GM19455 (cell line): ENCODE measurements at regions not wholly inside any gene's neighbourhood (a gene's known extent, or its start where the extent isn't known, plus 50 kb on each side); places are given as distances from the start of the nearest gene placed in this dataset.

Experiments
- ATAC-seq: cut with Tn5 transposase; IDR thresholded peaks from one replicate; pipeline ENCODE4 v1.9.1; 2021; ENCODE audit not compliant: unreplicated experiment

DNA sequence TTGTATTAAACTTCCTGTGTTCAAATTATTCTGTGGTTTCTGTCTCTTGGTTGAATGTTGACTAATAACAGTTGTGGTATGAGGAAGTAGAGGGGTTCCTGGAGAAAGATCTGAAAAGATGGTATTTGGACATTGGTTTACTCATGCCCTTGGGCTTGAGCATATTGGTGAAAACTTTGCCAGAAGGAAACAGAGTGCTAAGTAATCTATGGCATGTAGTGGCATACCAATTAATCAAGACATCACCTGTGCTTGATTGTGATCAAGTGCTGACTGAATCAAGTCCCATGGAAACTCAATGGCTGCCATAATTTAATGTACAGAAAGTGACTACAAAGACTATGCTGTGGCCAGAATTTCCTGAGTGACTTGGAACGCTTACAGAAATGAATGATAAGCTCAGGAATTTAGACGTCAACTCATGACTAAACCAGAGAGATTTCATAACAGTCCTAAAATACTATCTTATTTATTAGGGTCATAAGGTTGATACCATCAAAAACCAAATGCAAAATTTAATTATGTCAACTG is 2062.9 kb downstream of the ARAP2 start:
- no peak for ATAC-seq

DNA sequence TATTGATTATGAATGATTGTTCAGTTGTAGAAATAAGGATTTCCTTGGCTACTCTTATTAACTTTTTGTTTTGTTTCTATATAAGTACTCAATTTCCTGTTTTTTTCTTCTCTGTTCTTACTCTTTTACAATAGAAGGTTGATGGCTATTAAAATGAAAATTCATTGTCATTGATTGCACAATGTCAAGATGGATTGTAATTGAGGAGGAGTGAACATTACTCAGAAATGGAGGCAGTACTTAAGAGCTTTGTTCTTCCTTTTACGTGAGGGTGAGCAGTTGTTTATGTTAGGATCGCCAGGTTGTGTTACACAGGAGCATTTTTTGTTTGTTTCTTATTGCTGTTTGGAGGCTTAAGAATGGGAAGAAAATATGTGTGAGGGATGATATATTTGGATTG is 2062.4 kb downstream of the ARAP2 start:
- no peak for ATAC-seq

DNA sequence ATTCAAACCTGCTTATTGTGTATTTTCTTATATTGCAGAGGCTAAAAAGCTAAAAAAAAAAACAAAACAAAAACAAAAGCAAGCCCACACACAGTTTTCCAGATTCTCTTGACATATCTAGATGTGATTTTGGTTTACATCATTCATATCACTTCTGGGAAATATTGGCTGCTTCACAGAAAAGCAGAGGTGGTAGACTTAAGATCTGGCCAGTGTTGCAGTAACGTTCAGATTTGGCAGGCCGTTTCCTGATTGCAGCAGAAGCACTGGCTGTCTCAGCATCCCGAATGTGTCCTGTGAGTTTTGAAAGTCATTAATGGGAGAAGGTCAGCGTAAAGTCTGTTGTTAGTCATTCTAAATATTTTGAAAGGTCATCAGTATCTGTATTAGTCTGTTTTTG is 2062.0 kb downstream of the ARAP2 start:
- no peak for ATAC-seq

DNA sequence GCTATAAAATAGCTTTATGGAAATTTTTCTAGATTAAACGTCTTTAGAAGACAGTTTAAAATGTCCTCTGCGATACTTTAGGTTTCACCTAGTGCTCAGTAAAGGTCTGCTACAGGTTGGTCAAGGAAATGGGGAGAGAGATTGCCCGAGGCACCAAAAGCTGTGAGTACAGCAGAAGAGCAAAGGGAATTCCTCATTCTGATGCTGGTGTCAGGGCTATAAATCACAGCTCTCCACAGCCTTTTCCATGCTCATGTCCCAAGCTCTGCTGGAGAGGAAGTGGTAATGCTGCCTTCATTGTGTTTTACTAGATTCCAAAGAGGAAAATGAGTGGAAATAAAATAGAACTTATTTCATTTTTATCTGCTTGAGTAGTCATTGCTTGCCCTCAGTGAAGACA is 2060.4 kb downstream of the ARAP2 start:
- ATAC-seq, result no peak

DNA sequence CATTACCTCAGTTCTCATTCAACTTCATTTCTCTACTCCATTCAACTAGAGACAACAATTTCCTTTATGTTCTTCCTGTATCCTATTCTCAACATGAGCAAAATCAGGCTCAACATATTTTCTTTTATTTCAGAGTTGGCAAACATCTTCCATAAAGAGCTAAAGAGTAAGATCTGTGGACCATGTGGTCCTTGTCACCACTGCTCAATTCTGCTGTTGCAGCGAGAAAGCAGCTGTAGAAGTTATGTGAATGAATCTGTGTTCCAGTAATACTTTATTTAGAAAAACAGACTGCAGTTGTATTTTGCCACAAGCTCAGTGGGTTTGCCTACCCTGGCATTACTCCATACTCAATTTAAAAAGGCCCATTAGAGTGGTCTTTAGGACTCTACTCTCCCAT is 2057.3 kb downstream of the ARAP2 start:
- no peak for ATAC-seq

DNA sequence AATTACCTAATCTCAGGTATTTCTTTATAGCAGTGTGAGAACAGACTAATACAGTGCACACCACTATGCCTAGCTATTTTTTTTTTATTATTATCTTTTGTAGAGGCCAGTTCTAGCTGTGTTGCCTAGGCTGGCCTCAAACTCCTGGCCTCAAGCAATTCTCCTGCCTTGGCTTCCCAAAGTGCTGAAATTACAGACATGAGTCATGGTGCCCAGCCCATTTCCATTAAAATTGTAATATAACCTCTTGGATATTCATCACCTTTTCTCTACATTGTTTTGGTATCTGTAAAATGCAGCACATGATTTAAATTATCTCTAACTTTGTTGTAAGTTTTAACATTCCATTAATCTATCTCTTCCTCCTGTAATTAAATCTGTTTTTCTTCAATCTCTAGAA is 2052.9 kb downstream of the ARAP2 start:
- ATAC-seq, result no peak

DNA sequence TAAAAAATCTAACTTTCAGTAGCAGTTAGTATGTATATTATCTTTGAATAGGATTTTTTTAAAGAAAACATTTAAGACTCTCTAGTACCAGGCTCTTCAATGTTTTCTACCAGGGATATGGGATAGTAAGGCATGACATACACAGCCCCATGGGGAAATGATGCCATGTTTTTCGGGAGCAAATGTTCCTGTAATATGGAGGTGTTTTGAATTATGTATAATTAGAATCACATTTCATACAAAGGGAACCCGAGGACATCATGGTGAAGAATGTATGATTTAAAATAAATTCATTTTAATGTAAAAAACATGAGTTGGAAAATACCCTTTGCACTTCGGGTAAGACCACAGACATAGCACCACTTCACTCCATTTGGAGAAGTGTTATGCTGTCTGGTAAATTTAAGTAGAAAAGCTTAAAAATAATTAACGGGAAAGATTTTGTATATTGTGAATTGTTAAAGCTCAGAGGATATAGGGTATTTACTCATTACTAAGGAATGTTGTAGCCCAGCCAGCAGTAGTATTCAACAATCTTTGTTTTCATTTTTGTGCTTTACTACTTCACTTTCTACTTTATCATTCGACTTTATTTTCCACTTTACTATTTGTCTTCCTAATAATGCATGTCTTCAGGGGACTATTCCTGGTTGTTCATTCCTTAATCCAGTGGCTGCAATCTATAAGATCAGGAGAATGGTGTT is 2050.7 kb downstream of the ARAP2 start:
- ATAC-seq, result no peak

DNA sequence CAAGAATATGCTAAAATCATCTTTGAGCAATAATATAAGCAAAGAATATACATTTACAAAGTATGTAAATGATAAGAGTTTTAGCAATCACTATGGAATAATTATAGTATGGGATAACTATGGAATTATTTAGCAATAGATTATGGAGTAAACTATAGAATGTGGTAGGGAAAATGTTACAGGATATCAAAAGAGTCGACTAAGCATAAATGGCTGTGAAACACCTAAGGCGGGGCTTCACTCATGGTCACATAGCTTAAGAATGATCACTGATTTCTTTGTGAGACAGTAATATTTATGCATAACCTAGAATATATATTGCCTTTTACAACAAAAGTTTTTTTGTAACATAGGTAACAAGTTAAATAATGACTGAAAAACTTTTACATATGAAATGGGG is 2049.7 kb downstream of the ARAP2 start:
- ATAC-seq, result no peak

DNA sequence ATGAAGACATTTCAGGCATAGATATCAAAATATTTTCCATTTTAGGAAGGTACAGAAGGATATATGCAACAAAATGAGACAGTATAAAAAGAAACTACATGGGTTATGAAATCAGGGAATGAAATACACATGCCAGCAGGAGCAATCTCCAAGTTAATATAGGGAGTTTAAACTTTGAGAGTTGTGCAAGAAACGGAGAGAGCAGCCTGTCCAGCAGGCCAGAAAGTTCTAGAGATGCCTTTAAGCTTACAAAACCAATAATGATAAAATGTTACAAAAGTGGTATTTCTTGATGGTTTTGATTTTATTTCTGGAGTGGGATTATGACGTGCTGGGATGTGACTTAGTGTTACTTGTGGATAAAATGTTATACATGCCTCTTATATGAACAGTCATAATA is 2047.9 kb downstream of the ARAP2 start:
- no peak for ATAC-seq

DNA sequence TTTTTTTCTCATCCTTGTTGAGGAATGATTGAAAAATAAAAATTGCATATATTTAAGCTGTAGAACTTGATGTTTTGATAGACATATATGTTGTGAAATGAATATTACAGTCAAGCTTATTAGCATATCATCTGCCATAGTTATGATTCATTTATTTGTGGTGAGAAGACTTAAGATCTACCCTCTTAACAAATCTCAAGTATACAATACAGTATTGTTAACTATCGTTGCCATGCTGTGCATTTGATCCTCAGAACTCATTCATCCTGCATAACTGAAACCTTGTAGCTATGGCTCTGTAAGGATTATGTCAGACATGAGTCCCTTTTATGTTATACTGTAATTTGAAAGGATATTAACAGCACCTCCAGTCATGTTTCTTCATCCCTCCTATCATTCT is 2045.3 kb downstream of the ARAP2 start:
- ATAC-seq, result no peak

DNA sequence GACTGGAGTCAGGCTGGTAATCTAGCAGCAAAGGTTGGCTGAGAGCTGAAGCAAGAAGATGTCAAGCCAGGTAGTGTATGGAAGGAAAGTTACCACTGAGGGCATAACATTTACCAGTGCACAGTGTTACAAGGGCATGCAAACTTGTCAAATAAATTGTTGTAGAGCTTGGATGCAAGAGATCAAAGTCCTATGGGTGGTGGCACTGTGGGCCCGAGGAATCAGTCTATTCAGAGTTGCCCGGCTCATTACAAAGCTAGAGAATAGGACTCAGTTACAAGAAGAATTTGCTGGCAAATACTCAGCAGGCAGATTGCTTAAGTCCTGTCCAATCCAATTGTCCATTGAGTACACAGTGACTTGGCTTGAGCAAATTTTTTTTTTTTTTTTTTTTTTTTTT is 2043.8 kb downstream of the ARAP2 start:
- ATAC-seq, result no peak

DNA sequence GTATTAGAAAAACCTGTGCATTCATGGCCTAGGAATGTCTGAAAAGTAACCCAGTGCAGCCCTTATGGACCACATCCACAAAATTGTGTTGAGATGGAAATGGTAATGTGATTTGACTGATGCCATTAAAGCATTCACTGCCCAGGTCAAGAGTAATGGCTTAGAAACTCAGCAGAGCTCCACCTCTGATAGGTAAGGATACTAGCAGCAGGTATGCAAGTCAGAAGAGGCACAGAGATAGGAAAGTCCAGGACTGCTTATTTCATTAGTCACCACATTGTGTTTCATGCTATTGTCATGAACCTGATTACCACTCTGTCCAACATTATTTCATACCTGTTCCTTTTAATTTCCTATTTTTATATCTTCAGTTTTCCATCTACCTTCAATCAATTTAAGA is 2042.2 kb downstream of the ARAP2 start:
- ATAC-seq, result no peak

DNA sequence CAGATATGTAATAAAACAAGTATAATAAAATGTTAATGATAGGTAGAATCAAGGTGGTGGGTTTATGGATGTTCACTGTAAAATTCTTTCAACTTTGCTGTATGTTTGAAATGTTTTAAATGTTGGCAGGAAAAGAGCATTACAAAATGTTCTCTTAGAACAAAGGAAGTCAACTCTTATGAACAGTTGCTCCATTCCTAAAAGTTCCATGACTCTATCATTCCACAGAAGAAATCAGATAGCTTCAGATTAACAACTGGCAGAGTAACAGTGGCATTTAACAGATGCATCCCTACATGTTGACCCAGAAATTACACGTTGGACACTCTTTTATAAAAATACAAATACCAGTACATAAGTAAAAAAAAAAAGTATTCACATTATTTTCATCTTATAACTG is 2023.7 kb downstream of the ARAP2 start:
- no peak for ATAC-seq

DNA sequence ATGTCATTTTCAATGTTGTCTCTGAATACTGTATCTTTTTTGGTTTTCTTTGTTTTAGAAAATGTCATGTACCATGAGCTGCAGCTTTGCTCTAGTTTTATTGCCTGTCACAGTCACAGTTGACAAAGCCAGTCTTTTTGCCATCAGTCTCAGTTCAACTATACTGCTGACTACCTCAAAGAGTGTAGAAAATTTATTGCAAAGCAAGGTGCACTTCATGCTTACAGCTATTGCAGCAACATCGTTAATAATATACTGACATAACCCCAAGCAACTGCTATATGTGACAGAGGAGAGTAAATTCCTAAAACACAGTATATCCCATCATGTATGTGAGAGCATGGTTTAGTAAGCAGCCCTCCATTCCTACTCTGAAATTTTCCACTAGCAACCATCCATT is 2022.3 kb downstream of the ARAP2 start:
- ATAC-seq, result no peak

DNA sequence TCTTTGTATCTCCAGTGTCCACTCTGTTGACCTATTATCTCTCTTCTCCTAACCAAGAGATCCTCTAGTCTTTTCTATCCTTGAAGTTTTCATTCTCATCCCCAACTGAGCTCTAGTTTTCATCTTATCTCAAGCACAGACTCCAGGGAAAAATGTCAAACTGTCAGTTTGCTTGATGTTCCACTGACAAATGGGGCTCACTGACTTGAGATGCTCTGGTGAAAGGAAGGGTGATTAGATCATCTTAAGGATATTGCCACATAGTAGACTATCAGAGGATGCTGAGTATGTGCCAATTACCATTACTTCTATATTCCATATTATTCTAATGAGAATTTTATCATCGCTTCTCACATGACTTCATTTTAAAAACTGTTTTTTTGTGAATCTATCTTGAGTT is 2008.2 kb downstream of the ARAP2 start:
- no peak for ATAC-seq

DNA sequence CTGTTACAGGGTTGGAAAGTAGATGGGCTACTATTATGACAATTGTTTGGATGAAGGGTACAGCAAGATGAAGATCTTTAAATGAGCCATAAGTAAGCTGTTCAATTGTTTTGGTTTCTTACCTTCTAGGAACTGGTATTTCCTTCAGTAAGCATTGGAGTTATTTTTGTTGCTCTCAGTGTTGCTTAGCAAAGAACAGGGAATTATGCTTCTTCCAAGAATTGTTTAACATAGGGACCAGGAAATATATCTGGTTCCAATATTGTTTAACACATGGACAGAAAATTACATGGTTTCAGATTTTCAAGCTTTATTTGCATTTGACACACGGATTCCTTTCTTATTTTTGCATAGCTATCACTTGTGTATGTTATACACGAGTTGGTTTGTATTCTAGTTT is 1999.0 kb downstream of the ARAP2 start:
- ATAC-seq, result no peak

DNA sequence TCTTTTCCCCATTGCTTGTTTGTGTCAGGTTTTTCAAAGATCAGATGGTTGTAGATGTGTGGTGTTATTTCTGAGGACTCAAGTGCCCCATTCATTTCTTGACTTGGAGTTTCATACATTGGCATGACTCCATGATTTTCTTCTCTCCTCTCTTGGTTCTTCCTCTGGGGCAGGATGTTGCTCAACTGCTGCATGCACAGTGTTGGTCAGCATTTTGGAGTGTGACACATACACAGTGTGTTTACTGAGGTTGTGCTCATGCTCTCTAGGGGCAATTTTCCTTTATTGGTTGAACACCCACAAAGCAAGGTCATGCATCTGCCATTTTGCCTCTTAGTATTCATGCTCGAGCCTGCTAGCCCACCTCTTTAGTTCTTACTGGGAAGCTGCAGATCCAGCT is 1993.8 kb downstream of the ARAP2 start:
- ATAC-seq, result no peak

DNA sequence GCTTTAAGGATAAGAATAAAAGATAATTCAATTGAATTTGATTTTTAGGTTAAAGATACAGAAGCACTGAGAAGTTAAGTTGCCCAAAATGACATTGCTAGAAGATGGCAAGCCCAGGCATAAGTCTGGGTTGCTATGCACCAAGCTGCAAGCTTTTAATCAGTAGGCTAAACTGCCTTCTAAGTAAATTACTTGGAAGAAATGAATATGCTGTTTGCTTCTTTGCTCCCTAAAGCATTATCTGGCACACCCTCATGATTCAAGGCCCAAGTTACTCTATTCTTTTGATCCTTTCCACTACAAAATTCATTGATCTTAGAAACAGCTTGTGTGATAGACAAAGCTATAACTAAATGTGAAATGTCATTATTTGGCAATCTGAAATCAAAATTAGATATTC is 1991.1 kb downstream of the ARAP2 start:
- no peak for ATAC-seq

DNA sequence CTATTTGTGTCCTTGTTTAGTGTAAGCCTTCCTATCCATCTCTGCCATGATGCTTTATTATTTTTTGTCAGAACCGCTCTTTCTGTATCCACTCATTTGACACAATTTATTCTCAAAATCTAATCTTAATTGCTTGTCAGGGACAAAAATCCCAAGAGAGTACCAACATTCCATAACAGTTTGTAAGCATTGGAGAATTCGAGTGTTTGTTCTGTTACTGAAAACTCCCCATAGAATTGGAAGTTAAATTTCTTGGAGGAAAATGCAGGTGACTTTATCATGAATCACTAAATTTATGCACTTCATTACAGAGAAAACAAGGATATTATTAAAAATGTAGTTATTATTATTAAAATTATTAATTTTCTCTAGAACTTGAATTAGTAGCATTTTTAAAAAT is 1986.1 kb downstream of the ARAP2 start:
- no peak for ATAC-seq

DNA sequence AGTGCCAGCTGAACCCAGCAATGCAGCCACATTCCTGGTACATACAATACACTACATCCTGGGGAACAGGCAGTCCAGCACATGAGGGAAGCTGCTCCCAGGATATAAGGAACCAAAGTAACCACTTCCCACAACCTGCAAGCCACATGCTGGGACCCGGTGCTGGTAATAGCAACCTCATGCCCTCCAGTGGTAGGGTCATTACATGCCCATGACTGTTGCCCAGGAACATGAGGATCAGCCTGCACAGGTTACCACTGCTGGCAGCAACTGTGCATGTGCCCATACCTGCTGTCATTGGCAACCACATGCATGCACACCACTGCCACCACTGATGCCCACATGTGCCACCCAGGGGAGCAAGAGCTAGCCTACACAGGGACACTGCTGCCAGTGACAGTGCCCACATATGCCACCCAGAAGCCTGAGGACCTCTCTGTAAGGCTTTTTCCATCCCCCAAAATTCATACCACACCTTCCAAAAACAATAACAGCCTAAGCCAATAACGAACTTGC is 1982.5 kb downstream of the ARAP2 start:
- ATAC-seq, result no peak

DNA sequence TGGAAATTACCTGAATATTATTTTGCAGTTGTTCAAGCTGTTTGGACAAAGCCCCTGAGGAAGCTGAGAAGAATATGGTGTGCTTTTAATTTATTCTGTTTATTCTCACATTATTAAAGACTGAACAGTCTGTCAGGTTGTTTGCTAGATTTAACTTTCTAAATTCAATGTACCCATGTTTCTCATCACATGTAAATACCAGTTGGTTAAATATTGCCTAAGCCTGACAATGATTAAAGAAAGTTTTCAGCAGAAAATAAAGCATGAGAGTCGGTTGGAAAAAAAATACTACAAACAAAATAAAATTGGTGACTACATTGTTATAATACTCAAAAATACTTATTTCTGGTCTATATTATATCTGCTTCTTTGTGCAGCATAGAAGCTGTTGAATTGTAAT is 1974.7 kb downstream of the ARAP2 start:
- no peak for ATAC-seq

DNA sequence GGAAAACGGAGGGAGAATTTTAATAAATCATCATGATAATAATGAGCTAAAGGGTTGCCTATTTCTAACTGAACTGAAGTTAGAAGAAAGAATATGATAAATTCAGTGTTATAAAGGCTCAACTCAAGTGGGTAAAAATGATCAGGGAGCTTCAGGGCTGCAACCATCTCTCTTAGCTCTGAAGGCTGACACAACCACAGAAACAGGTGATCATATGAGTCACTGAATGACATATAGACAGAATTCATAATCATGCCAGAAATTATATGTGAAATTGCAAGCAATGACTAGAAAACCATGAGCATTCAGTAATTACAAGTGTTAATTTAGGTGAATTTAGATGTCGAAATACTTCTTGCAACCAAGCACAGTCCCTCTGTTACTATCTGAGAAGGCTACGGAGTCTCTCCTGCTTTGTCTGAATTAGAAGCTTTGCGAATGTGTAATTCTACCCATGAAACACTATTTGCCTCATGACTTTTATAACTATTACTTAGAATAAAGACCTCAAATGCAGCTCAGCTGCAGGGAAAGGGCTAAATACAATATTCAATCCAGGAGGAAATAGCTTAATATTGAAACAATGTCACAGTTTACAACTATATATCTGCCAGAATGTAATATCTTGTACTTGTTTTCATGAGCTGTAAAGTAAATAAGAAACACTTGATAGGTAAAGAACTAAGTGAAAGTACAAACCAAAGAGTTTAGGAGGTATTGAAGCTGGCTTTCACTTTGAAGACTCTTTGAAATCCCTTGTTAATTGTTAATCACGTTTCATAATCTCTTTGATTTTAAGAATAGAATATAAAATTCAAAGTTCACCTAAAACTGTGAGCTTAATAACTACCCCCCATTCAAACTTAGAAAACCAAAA is 1972.6 kb downstream of the ARAP2 start:
- no peak for ATAC-seq
